Transverse colon (tissue), 4 donors: ENCODE measurements at regions not wholly inside any gene's neighbourhood (a gene's known extent, or its start where the extent isn't known, plus 50 kb on each side); places are given as distances from the start of the nearest gene placed in this dataset.

Source experiments
- DNase-seq: peaks from one replicate; pipeline ENCODE4 v3.0.0-alpha.2; 2019
- H3K27ac ChIP-seq, 4 donors: fragments of 200-600 bp; sonication (generic); 2 replicates each; pipeline ENCODE4 v1.5.1; 2016 to 2018; ENCODE audit warnings: inconsistent platforms in 4 of 4
- H3K27me3 ChIP-seq: fragments of 200-600 bp; sonication (generic); 2 replicates; pipeline ENCODE4 v1.5.1; 2017; ENCODE audit warnings: inconsistent platforms
- H3K36me3 ChIP-seq, 4 donors: fragments of 200-600 bp; sonication (generic); 2 replicates each; pipeline ENCODE4 v1.5.1; 2017 to 2019; ENCODE audit warnings: inconsistent platforms in 4 of 4
- H3K4me1 ChIP-seq, 4 donors: fragments of 200-600 bp; sonication (generic); 2 replicates each; pipeline ENCODE4 v1.5.1; 2017 to 2020; ENCODE audit warnings: inconsistent platforms in 4 of 4
- H3K4me3 ChIP-seq, 4 donors: fragments of 200-600 bp; sonication (generic); 1 replicate in 1 of 4; 2 replicates in 3 of 4; pipeline versions ENCODE4 v1.5.1 to v1.6.1; 2017 to 2019; ENCODE audit warnings: inconsistent platforms in 4 of 4
- H3K9me3 ChIP-seq, 2 donors: fragments of 200-600 bp; sonication (generic); 2 replicates each; pipeline ENCODE4 v1.5.1; 2017 to 2019; ENCODE audit warnings: inconsistent platforms in 2 of 2
- EP300 ChIP-seq: sonication (generic); formaldehyde crosslinking; IDR thresholded peaks from one replicate; pipeline ENCODE4 v1.6.1; 2017; ENCODE audit warnings: antibody characterized with exemption, low read depth
- POLR2A ChIP-seq: fragments of 450-650 bp; IDR thresholded peaks from one replicate; pipeline ENCODE4 v1.6.1; 2016; ENCODE audit warnings: antibody characterized with exemption, mild to moderate bottlenecking, moderate library complexity
- POLR2AphosphoS5 ChIP-seq, 3 donors: sonication (generic); formaldehyde crosslinking; IDR thresholded peaks; one replicate each; pipeline ENCODE4 v1.6.1; 2016; ENCODE audit warnings: antibody characterized with exemption in 3 of 3
- WGBS, 2 donors: methylation state at CpG; one replicate each; pipeline ENCODE4 v1.1.5; 2018; ENCODE audit warnings: low coverage in 1 of 2; 5-methylcytosine and 5-hydroxymethylcytosine counted together
- in situ Hi-C, 4 donors: fragments of 200-750 bp; cut with MboI; loops; one replicate each; pipeline versions ENCODE4 v1.15.0 to v1.15.1; 2017; ENCODE audit warnings: low sequenced_read_pairs in 3 of 4, low pct_ligation_motif_present in 1 of 4, low pct_unique_long_range_greater_than_20kb in 1 of 4
- intact Hi-C: fragments of 100-400 bp; cut with DNase I; formaldehyde crosslinking; loops from one replicate; pipeline ENCODE4 v1.15.1; 2023; ENCODE audit warnings: low total_unique reads
- TF ChIP-seq, protein P1 (sequence below), 5 experiments: fragments of 200-600 bp in 3 of 5; fragments of 450-650 bp in 2 of 5; sonication (generic) in 3 of 5; IDR thresholded peaks; 1 replicate in 2 of 5; 2 replicates in 3 of 5; pipeline ENCODE4 v1.5.1; 2016 to 2017; ENCODE audit warnings: antibody characterized with exemption in 5 of 5, inconsistent platforms in 3 of 5, mild to moderate bottlenecking in 2 of 5, moderate library complexity in 1 of 5

- no peak for DNase-seq
Observed at GRCh38 chr20:18991012-18991411, 177.4 kb downstream of the SCP2D1 start.

DNA sequence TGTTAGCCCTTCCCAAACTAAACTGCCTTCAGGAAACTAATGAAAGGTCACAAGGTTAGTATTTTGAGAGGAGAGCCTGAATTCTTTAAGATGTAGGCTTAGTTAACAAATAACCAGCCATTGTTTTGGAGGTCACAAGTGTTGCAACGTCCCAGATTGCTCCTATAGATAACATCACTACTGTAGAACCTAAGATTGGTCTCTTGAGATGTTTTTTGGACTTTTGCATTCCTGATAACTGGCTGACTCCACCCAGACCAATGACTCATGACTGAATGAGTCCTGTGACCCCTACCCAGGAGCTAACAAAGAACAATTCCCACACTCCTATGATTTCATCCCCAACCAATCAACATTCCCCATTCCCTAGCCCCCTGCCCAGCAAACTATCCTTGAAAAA, 178.8 kb downstream of the SCP2D1 start:
- peaks cover 0 to 5% (median 0%) of the 10 kb centered on the region in 4 donors for H3K4me1 ChIP-seq
- no peak for DNase-seq
- WGBS, 2 donors, result 0 to 20% methylated on average over 1 of the region's 1 CpG
- H3K36me3 ChIP-seq, result no peaks in the 10 kb centered on the region
- H3K4me3 ChIP-seq, result no peak overlapping the region
- TF ChIP-seq EP300, result no peak
- no peak for TF ChIP-seq POLR2A
- TF ChIP-seq POLR2AphosphoS5 (IDR thresholded peaks at IDR 0.05), result no peak
- TF ChIP-seq, protein P1, sequence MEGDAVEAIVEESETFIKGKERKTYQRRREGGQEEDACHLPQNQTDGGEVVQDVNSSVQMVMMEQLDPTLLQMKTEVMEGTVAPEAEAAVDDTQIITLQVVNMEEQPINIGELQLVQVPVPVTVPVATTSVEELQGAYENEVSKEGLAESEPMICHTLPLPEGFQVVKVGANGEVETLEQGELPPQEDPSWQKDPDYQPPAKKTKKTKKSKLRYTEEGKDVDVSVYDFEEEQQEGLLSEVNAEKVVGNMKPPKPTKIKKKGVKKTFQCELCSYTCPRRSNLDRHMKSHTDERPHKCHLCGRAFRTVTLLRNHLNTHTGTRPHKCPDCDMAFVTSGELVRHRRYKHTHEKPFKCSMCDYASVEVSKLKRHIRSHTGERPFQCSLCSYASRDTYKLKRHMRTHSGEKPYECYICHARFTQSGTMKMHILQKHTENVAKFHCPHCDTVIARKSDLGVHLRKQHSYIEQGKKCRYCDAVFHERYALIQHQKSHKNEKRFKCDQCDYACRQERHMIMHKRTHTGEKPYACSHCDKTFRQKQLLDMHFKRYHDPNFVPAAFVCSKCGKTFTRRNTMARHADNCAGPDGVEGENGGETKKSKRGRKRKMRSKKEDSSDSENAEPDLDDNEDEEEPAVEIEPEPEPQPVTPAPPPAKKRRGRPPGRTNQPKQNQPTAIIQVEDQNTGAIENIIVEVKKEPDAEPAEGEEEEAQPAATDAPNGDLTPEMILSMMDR (IDR thresholded peaks at IDR 0.05), result no peak
- in situ Hi-C loops (no loop called here), intact Hi-C loops (no loop called here)
- no peak overlapping the region for H3K27ac ChIP-seq
- H3K27me3 ChIP-seq, result no peaks in the 10 kb centered on the region
- H3K9me3 ChIP-seq, result no peaks in the 10 kb centered on the region

More at GRCh38 chr20:18991012-18991411, 177.4 kb downstream of the SCP2D1 start:
- no peaks in the 10 kb centered on the region for H3K36me3 ChIP-seq
- no peak overlapping the region for H3K4me3 ChIP-seq
- H3K9me3 ChIP-seq, result no peaks in the 10 kb centered on the region
- intact Hi-C loops (no loop called here), in situ Hi-C loops (no loop called here)
- TF ChIP-seq POLR2A (no peak), EP300 (no peak), POLR2AphosphoS5 (IDR thresholded peaks at IDR 0.05) (no peak)
- TF ChIP-seq, protein P1 (IDR thresholded peaks at IDR 0.05), result no peak
- no peaks in the 10 kb centered on the region for H3K27me3 ChIP-seq
- H3K27ac ChIP-seq, result peak overlapping the region in 2 of 4 donors; percentile 71 to 75
- H3K4me1 ChIP-seq, result peaks cover 0 to 5% (median 1%) of the 10 kb centered on the region in 4 donors
- WGBS, 2 donors, result 70 to 78% methylated on average over 2 of the region's 2 CpGs

- in situ Hi-C loops, result no loop called here
- TF ChIP-seq POLR2AphosphoS5 (IDR thresholded peaks at IDR 0.05) (no peak), EP300 (no peak), POLR2A (no peak)
- TF ChIP-seq, protein P1 (IDR thresholded peaks at IDR 0.05), result no peak
- 87 to 100% methylated on average over 3 of the region's 3 CpGs for WGBS, 2 donors
Observed at GRCh38 chr20:18995455-18995854, 181.9 kb downstream of the SCP2D1 start.

GRCh38 chr20:18999086-18999485, 185.5 kb downstream of the SCP2D1 start:
- intact Hi-C loops, result no loop called here
- Histone ChIP-seq H3K27me3 (no peaks in the 10 kb centered on the region), H3K36me3 (no peaks in the 10 kb centered on the region), H3K27ac (no peak overlapping the region), H3K4me3 (no peak overlapping the region), H3K4me1 (no peaks in the 10 kb centered on the region), H3K9me3 (no peaks in the 10 kb centered on the region)
- WGBS, 2 donors, result 78 to 91% methylated on average over 5 to 7 of the region's 7 CpGs
- DNase-seq, result no peak
- no peak for TF ChIP-seq EP300
- no peak for TF ChIP-seq POLR2AphosphoS5 (IDR thresholded peaks at IDR 0.05)
- TF ChIP-seq, protein P1 (IDR thresholded peaks at IDR 0.05), result no peak
- no peak for TF ChIP-seq POLR2A
- in situ Hi-C loops, result no loop called here

More at GRCh38 chr20:18995455-18995854, 181.9 kb downstream of the SCP2D1 start:
- H3K36me3 ChIP-seq, result no peaks in the 10 kb centered on the region
- H3K4me3 ChIP-seq, result no peak overlapping the region
- H3K9me3 ChIP-seq, result no peaks in the 10 kb centered on the region
- no peaks in the 10 kb centered on the region for H3K4me1 ChIP-seq
- H3K27ac ChIP-seq, result no peak overlapping the region
- H3K27me3 ChIP-seq, result no peaks in the 10 kb centered on the region
- no peak for DNase-seq
- intact Hi-C loops, result no loop called here
